ENCODE measurements at regions not wholly inside any gene's neighbourhood (a gene's known extent, or its start where the extent isn't known, plus 50 kb on each side); places are given as distances from the start of the nearest gene placed in this dataset.

DNA sequence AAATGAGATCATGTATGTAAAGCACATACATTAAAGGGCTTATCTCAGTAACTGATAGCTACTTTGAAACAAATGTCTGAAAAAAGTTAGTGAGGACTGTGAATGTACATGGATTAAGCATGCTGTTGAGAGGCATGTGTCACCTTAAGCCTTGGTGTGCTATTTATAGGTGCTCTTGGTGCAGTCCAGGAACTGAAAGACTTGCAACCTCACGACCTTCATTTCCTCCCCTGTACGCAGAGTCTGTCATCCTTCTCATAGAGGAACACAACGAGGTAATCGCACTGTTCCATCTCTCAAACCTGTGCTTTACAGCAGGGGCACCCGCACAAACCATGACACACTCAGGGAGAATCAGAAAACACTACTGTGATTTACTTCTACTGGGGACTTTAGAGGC is 65.6 kb downstream of the UFM1 start:
- H3K27me3 ChIP-seq = no peaks in the 10 kb centered on the region
- TF ChIP-seq EZH2 (IDR thresholded peaks at IDR 0.05) = no peak
- TF ChIP-seq, protein P1, sequence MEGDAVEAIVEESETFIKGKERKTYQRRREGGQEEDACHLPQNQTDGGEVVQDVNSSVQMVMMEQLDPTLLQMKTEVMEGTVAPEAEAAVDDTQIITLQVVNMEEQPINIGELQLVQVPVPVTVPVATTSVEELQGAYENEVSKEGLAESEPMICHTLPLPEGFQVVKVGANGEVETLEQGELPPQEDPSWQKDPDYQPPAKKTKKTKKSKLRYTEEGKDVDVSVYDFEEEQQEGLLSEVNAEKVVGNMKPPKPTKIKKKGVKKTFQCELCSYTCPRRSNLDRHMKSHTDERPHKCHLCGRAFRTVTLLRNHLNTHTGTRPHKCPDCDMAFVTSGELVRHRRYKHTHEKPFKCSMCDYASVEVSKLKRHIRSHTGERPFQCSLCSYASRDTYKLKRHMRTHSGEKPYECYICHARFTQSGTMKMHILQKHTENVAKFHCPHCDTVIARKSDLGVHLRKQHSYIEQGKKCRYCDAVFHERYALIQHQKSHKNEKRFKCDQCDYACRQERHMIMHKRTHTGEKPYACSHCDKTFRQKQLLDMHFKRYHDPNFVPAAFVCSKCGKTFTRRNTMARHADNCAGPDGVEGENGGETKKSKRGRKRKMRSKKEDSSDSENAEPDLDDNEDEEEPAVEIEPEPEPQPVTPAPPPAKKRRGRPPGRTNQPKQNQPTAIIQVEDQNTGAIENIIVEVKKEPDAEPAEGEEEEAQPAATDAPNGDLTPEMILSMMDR (IDR thresholded peaks at IDR 0.05) = no peak
- TF ChIP-seq EZH2phosphoT487 (IDR thresholded peaks at IDR 0.05) = no peak
- H3K36me3 Mint-ChIP-seq = no peaks in the 10 kb centered on the region
- no peaks in the 10 kb centered on the region for H3F3A ChIP-seq (ENCODE audit: low read depth)
- no peaks in the 10 kb centered on the region for H3K9me3 ChIP-seq (ENCODE audit: low read depth)
- H3K9me3 Mint-ChIP-seq = no peaks in the 10 kb centered on the region
- H3K27ac ChIP-seq = no peak overlapping the region
- H3K4me1 Mint-ChIP-seq = no peaks in the 10 kb centered on the region
- H3K4me1 ChIP-seq = no peaks in the 10 kb centered on the region
- no peaks in the 10 kb centered on the region for H4K20me1 ChIP-seq (ENCODE audit: low read depth)
- no peak overlapping the region for H3K4me3 Mint-ChIP-seq
- DNase-seq (ENCODE audit: low spot score) = no peak
- no peak overlapping the region for H3K27ac Mint-ChIP-seq
- H3K27me3 Mint-ChIP-seq (ENCODE audit: insufficient read depth, low read depth) = no peaks in the 10 kb centered on the region
- H3K9ac ChIP-seq = no peak overlapping the region
- no peak overlapping the region for H3K4me2 ChIP-seq
- no peaks in the 10 kb centered on the region for H3K79me2 ChIP-seq (ENCODE audit: low read depth)
- H3K4me3 ChIP-seq = no peak overlapping the region
- H2AFZ ChIP-seq (replicated peaks) = no peak overlapping the region
- no peaks in the 10 kb centered on the region for H3K36me3 ChIP-seq

DNA sequence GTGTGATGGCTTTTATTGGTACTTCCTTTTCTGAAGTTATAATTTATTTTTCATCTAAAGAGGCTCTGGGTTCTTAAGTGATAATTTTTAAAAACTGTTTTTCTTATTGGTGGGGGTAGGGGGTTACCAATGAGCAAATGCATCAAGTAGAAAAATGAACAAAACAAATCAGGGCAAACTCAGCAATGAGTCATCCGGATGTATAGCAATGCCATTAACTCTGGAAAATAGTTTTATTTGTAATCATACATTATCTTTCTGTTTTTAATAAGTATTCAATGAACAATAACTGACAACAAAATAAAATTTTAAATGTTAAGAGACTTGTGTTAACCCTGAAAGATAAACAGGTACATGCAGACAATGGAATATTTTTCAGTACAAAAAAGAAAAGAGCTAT is 67.6 kb downstream of the UFM1 start:
- Histone ChIP-seq H3K9ac (no peak overlapping the region), H3K79me2 (ENCODE audit: low read depth) (no peaks in the 10 kb centered on the region), H4K20me1 (ENCODE audit: low read depth) (no peaks in the 10 kb centered on the region), H3K36me3 (no peaks in the 10 kb centered on the region), H3F3A (ENCODE audit: low read depth) (no peaks in the 10 kb centered on the region), H3K27ac (no peak overlapping the region), H3K4me3 (no peak overlapping the region), H3K27me3 (no peaks in the 10 kb centered on the region), H3K9me3 (ENCODE audit: low read depth) (no peaks in the 10 kb centered on the region), H2AFZ (replicated peaks) (no peak overlapping the region), H3K4me2 (no peak overlapping the region), H3K4me1 (no peaks in the 10 kb centered on the region)
- Mint-ChIP-seq H3K36me3 (no peaks in the 10 kb centered on the region), H3K27ac (no peak overlapping the region), H3K27me3 (ENCODE audit: insufficient read depth, low read depth) (no peaks in the 10 kb centered on the region), H3K9me3 (no peaks in the 10 kb centered on the region), H3K4me1 (no peaks in the 10 kb centered on the region), H3K4me3 (no peak overlapping the region)
- no peak for DNase-seq (ENCODE audit: low spot score)
- no peak for TF ChIP-seq EZH2 (IDR thresholded peaks at IDR 0.05)
- TF ChIP-seq, protein P1 (IDR thresholded peaks at IDR 0.05) = no peak
- TF ChIP-seq EZH2phosphoT487 (IDR thresholded peaks at IDR 0.05) = no peak

DNA sequence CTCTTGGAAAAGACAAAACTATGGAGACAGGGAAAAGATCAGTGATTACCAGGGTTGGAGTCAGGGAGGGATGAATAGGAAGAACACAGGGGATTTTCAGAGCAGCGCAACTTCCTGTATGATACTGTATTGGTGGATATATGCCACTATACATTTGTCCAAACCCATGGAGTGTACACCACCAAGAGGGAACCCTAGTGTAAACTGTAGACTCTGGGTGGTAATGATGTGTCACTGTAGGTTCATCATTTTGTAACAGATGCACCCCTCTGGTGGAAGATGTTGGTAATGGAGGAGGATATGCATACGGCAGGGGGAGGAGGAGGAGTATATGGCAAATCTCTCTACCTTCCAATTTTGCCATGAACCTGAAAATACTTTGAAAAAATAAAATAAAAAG is 68.1 kb downstream of the UFM1 start:
- H3K9ac ChIP-seq = no peak overlapping the region
- DNase-seq (ENCODE audit: low spot score) = peak; percentile 16
- no peaks in the 10 kb centered on the region for H4K20me1 ChIP-seq (ENCODE audit: low read depth)
- Mint-ChIP-seq H3K36me3 (no peaks in the 10 kb centered on the region), H3K4me3 (no peak overlapping the region), H3K4me1 (no peaks in the 10 kb centered on the region), H3K27me3 (ENCODE audit: insufficient read depth, low read depth) (no peaks in the 10 kb centered on the region), H3K9me3 (no peaks in the 10 kb centered on the region), H3K27ac (no peak overlapping the region)
- H3F3A ChIP-seq (ENCODE audit: low read depth) = no peaks in the 10 kb centered on the region
- no peak overlapping the region for H3K4me3 ChIP-seq
- TF ChIP-seq EZH2 (IDR thresholded peaks at IDR 0.05) = no peak
- TF ChIP-seq, protein P1 (IDR thresholded peaks at IDR 0.05) = peak; percentile 32
- no peaks in the 10 kb centered on the region for H3K9me3 ChIP-seq (ENCODE audit: low read depth)
- H3K4me1 ChIP-seq = no peaks in the 10 kb centered on the region
- H3K4me2 ChIP-seq = no peak overlapping the region
- H3K79me2 ChIP-seq (ENCODE audit: low read depth) = no peaks in the 10 kb centered on the region
- H3K27me3 ChIP-seq = no peaks in the 10 kb centered on the region
- H3K27ac ChIP-seq = no peak overlapping the region
- no peaks in the 10 kb centered on the region for H3K36me3 ChIP-seq
- H2AFZ ChIP-seq (replicated peaks) = no peak overlapping the region

DNA sequence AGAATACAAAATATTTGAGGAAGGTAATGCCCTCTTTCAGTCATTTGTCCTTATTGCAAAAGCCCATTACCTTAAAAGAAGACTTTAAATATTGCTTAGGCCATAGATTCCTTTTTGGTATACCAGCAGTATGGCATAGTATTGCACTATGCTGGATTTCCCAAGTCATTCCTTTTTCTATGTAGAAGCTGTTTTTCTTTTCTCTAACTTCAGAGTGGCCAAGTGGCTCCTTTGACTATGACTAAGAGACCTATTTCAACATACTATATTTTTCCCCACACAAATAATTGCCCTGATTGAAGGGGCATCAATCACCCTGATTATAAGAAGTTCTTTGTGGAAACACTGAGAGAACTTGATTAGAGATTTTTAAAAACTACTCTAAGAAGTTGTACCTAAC is 68.6 kb downstream of the UFM1 start:
- H3K9ac ChIP-seq = no peak overlapping the region
- H3K27ac ChIP-seq = no peak overlapping the region
- H3K9me3 ChIP-seq (ENCODE audit: low read depth) = no peaks in the 10 kb centered on the region
- TF ChIP-seq, protein P1 (IDR thresholded peaks at IDR 0.05) = no peak
- no peak for TF ChIP-seq EZH2phosphoT487 (IDR thresholded peaks at IDR 0.05)
- TF ChIP-seq EZH2 (IDR thresholded peaks at IDR 0.05) = no peak
- no peaks in the 10 kb centered on the region for H3K79me2 ChIP-seq (ENCODE audit: low read depth)
- Mint-ChIP-seq H3K27ac (no peak overlapping the region), H3K27me3 (ENCODE audit: insufficient read depth, low read depth) (no peaks in the 10 kb centered on the region), H3K4me3 (no peak overlapping the region), H3K36me3 (no peaks in the 10 kb centered on the region), H3K9me3 (no peaks in the 10 kb centered on the region), H3K4me1 (no peaks in the 10 kb centered on the region)
- no peaks in the 10 kb centered on the region for H4K20me1 ChIP-seq (ENCODE audit: low read depth)
- H3K36me3 ChIP-seq = no peaks in the 10 kb centered on the region
- no peak overlapping the region for H3K4me2 ChIP-seq
- no peaks in the 10 kb centered on the region for H3K27me3 ChIP-seq
- no peak for DNase-seq (ENCODE audit: low spot score)
- no peak overlapping the region for H3K4me3 ChIP-seq
- no peak overlapping the region for H2AFZ ChIP-seq (replicated peaks)
- no peaks in the 10 kb centered on the region for H3K4me1 ChIP-seq
- H3F3A ChIP-seq (ENCODE audit: low read depth) = no peaks in the 10 kb centered on the region
